ENCODE measurements at regions not wholly inside any gene's neighbourhood (a gene's known extent, or its start where the extent isn't known, plus 50 kb on each side); places are given as distances from the start of the nearest gene placed in this dataset.
"Not testable (repeated sequence)": the region's sequence is repeated elsewhere in the genome, so short reads cannot be mapped to it uniquely, and the experiment has no call there.

DNA sequence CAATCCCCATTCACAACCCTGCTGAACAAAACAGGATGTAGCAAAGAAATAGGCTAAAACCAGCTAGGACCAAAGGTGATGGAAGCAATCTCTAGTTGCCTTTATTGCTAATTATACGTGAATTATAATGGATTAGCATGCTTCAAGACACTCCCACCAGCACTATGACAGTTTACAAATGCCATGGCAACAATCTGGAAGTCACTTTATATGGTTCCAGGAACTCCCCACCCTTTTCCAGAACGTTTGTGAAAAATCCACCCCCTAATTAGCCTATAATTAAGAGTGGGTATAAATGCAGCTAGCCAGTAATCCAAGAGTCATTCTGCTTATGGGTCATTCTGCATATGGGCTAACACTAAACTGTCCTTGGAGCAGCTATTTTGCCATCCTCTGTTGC, 328.7 kb downstream of the FLRT2 start:
- H3K27ac ChIP-seq, result no peak overlapping the region
- intact Hi-C loops (cut with DNase I; ENCODE audit: low total_unique reads), result loop anchor here (2.0 kb wide), 1 partner anchor 64 kb away; no protein-coding TSS in a partner anchor
- no peaks in the 10 kb centered on the region for H3K4me1 ChIP-seq
- H3K4me3 ChIP-seq, result no peak overlapping the region
- H3K27me3 ChIP-seq, result no peaks in the 10 kb centered on the region
- TF ChIP-seq POLR2AphosphoS5 (IDR thresholded peaks at IDR 0.05), result no peak
- TF ChIP-seq CTCF (IDR thresholded peaks at IDR 0.05), result no peak
- TF ChIP-seq POLR2A (IDR thresholded peaks at IDR 0.05), result no peak
- no peak for DNase-seq (ENCODE audit: low spot score in 2 of 2)
- no peaks in the 10 kb centered on the region for H3K36me3 ChIP-seq
- no peaks in the 10 kb centered on the region for H3K9me3 ChIP-seq

GRCh38 chr14:85856430-85856829, 326.5 kb downstream of the FLRT2 start:
- no peaks in the 10 kb centered on the region for H3K9me3 ChIP-seq
- no peak overlapping the region for H3K4me3 ChIP-seq

GRCh38 chr14:85853996-85854526, 324.1 kb downstream of the FLRT2 start:
- intact Hi-C loops (cut with DNase I; ENCODE audit: low total_unique reads), result no loop called here
- H3K4me1 ChIP-seq, result no peaks in the 10 kb centered on the region
- DNase-seq (ENCODE audit: low spot score in 2 of 2), result no peak
- H3K4me3 ChIP-seq, result no peak overlapping the region
- H3K27ac ChIP-seq, result no peak overlapping the region
- no peaks in the 10 kb centered on the region for H3K27me3 ChIP-seq
- no peaks in the 10 kb centered on the region for H3K9me3 ChIP-seq
- H3K36me3 ChIP-seq, result no peaks in the 10 kb centered on the region
- no peak for TF ChIP-seq POLR2AphosphoS5 (IDR thresholded peaks at IDR 0.05)
- TF ChIP-seq POLR2A (IDR thresholded peaks at IDR 0.05), result no peak
- TF ChIP-seq CTCF (IDR thresholded peaks at IDR 0.05), result no peak

More at GRCh38 chr14:85856430-85856829, 326.5 kb downstream of the FLRT2 start:
- no peak for DNase-seq (ENCODE audit: low spot score in 2 of 2)
- Histone ChIP-seq H3K27ac (no peak overlapping the region), H3K36me3 (no peaks in the 10 kb centered on the region), H3K4me1 (no peaks in the 10 kb centered on the region), H3K27me3 (no peaks in the 10 kb centered on the region)
- intact Hi-C loops (cut with DNase I; ENCODE audit: low total_unique reads), result no loop called here
- no peak for TF ChIP-seq CTCF (IDR thresholded peaks at IDR 0.05)
- no peak for TF ChIP-seq POLR2A (IDR thresholded peaks at IDR 0.05)
- no peak for TF ChIP-seq POLR2AphosphoS5 (IDR thresholded peaks at IDR 0.05)

- intact Hi-C loops (cut with DNase I; ENCODE audit: low total_unique reads), result no loop called here
- no peak for DNase-seq (ENCODE audit: low spot score in 2 of 2)
- Histone ChIP-seq H3K27ac (no peak overlapping the region), H3K4me3 (no peak overlapping the region), H3K4me1 (no peaks in the 10 kb centered on the region), H3K36me3 (no peaks in the 10 kb centered on the region), H3K9me3 (no peaks in the 10 kb centered on the region), H3K27me3 (no peaks in the 10 kb centered on the region)
- TF ChIP-seq POLR2AphosphoS5 (IDR thresholded peaks at IDR 0.05) (no peak), CTCF (IDR thresholded peaks at IDR 0.05) (no peak), POLR2A (IDR thresholded peaks at IDR 0.05) (no peak)
Measured at GRCh38 chr14:85852906-85853305, 323.0 kb downstream of the FLRT2 start.

DNA sequence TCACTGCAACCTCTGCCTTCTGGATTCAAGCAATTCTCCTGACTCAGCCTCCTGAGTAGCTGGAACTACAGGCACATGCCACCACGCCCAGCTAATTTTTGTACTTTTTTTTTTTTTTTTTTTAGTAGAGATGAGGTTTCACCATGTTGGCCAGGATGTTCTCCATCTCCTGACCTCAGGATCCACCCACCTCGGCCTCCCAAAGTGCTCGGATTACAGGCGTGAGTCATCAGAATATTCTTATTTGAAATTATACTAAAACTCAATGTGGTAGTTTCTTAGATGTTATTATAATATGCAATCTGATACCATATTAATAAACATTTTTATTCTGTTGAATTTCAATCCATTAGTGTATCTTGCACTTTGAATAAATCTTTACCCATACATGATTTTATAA, 322.2 kb downstream of the FLRT2 start:
- intact Hi-C loops (cut with DNase I; ENCODE audit: low total_unique reads); H3K27me3 ChIP-seq; H3K27ac ChIP-seq; H3K4me3 ChIP-seq; H3K9me3 ChIP-seq; DNase-seq (ENCODE audit: low spot score in 2 of 2); H3K4me1 ChIP-seq; H3K36me3 ChIP-seq: not testable (repeated sequence)

- H3K4me3 ChIP-seq; H3K27me3 ChIP-seq; H3K27ac ChIP-seq; H3K9me3 ChIP-seq; H3K36me3 ChIP-seq; intact Hi-C loops (cut with DNase I; ENCODE audit: low total_unique reads); DNase-seq (ENCODE audit: low spot score in 2 of 2); H3K4me1 ChIP-seq: not testable (repeated sequence)
Measured at GRCh38 chr14:85830549-85830948, 300.6 kb downstream of the FLRT2 start.

DNA sequence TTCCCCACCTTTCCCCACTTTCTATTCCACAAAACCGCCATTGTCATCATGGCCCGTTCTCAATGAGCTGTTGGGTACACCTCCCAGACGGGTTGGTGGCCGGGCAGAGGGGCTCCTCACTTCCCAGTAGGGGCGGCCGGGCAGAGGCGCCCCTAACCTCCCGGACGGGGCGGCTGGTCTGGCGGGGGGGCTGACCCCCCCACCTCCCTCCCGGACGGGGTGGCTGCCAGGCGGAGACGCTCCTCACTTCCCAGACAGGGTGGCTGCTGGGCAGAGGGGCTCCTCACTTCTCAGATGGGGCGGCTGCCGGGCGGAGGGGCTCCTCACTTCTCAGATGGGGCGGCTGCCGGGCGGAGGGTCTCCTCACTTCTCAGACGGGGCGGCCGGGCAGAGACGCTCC, 299.7 kb downstream of the FLRT2 start:
- DNase-seq (ENCODE audit: low spot score in 2 of 2); H3K9me3 ChIP-seq; H3K27ac ChIP-seq; H3K36me3 ChIP-seq; H3K4me3 ChIP-seq; H3K4me1 ChIP-seq; H3K27me3 ChIP-seq; intact Hi-C loops (cut with DNase I; ENCODE audit: low total_unique reads): not testable (repeated sequence)

All from breast epithelium (tissue), 4 donors.